Smooth muscle cell (in vitro differentiated cells): ENCODE measurements at regions not wholly inside any gene's neighbourhood (a gene's known extent, or its start where the extent isn't known, plus 50 kb on each side); places are given as distances from the start of the nearest gene placed in this dataset.

Source experiments
- DNase-seq: peaks from one replicate; lab custom pipeline; 2025; ENCODE audit not compliant: unreplicated experiment; lab: John Stamatoyannopoulos, UW
- H2AFZ ChIP-seq: fragments of 200-600 bp; sonication (generic); 2 replicates; pipeline ENCODE4 v1.6.0; 2016; ENCODE audit warnings: antibody characterized with exemption, low read depth, mild to moderate bottlenecking
- H3F3A ChIP-seq: fragments of 200-600 bp; sonication (generic); 2 replicates; pipeline ENCODE4 v1.6.0; 2017; ENCODE audit warnings: antibody characterized with exemption, low read depth
- H3K27ac ChIP-seq: fragments of 200-600 bp; sonication (generic); 2 replicates; pipeline ENCODE4 v1.5.1; 2016; ENCODE audit warnings: low read depth, mild to moderate bottlenecking
- H3K27me3 ChIP-seq: fragments of 200-600 bp; sonication (generic); 2 replicates; pipeline ENCODE4 v1.6.1; 2016; ENCODE audit warnings: low read depth, mild to moderate bottlenecking
- H3K36me3 ChIP-seq: fragments of 200-600 bp; sonication (generic); 2 replicates; pipeline ENCODE4 v1.5.1; 2016; ENCODE audit warnings: low read depth
- H3K4me1 ChIP-seq: fragments of 200-600 bp; sonication (generic); 2 replicates; pipeline ENCODE4 v1.5.1; 2016; ENCODE audit warnings: low read depth
- H3K4me2 ChIP-seq: fragments of 200-600 bp; sonication (generic); 2 replicates; pipeline ENCODE4 v1.6.0; 2016; ENCODE audit warnings: mild to moderate bottlenecking
- H3K4me3 ChIP-seq: fragments of 200-600 bp; sonication (generic); 2 replicates; pipeline ENCODE4 v1.5.1; 2016; ENCODE audit warnings: mild to moderate bottlenecking
- H3K79me2 ChIP-seq: fragments of 200-600 bp; sonication (generic); 2 replicates; pipeline ENCODE4 v1.6.0; 2016; ENCODE audit warnings: low read depth, mild to moderate bottlenecking
- H3K9ac ChIP-seq: fragments of 200-600 bp; sonication (generic); 2 replicates; pipeline ENCODE4 v1.6.0; 2016; ENCODE audit warnings: low read depth
- H3K9me3 ChIP-seq: fragments of 200-600 bp; sonication (generic); replicated peaks from 2 replicates; pipeline ENCODE4 v1.5.1; 2016; ENCODE audit warnings: low read depth
- H4K20me1 ChIP-seq: fragments of 200-600 bp; sonication (generic); 2 replicates; pipeline ENCODE4 v1.6.0; 2016; ENCODE audit warnings: low read depth
- WGBS: methylation state at CpG from one replicate; pipeline ENCODE4 v1.1.7; 2016; ENCODE audit warnings: low lambda C conversion rate; 5-methylcytosine and 5-hydroxymethylcytosine counted together
- TF ChIP-seq, protein P1 (sequence below): fragments of 200-600 bp; sonication (generic); IDR thresholded peaks from 2 replicates; pipeline ENCODE4 v1.5.1; 2017; ENCODE audit warnings: borderline replicate concordance, mild to moderate bottlenecking, antibody characterized with exemption; ENCODE audit not compliant: insufficient read depth, poor library complexity, severe bottlenecking

DNA sequence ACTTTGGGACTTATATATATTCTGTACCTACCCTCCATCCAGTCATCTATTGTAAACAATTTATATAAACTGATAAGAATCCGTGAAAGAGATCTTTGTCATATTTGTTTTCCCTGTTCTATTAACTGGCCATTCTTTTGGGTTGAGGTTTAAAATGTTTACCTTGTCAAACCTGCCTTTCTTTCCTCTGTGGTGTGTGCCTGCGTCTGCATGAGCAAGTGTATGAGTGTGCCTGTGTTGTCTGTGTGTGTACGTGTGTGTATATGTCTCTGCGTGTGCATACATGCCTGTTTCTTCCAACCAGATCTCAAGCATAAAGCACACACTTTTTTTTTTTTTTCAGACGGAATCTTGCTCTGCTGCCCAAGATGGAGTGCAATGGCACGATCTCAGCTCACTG is 201.5 kb downstream of the C16orf95 start:
- Histone ChIP-seq H3K4me3 (no peak overlapping the region), H4K20me1 (no peaks in the 10 kb centered on the region), H3K4me1 (no peaks in the 10 kb centered on the region), H3F3A (no peaks in the 10 kb centered on the region), H3K27me3 (no peaks in the 10 kb centered on the region), H3K79me2 (no peaks in the 10 kb centered on the region), H3K27ac (no peak overlapping the region), H3K9ac (no peak overlapping the region), H3K9me3 (no peaks in the 10 kb centered on the region), H2AFZ (no peak overlapping the region), H3K36me3 (no peaks in the 10 kb centered on the region), H3K4me2 (no peak overlapping the region)
- WGBS: 88% methylated on average over 6 of the region's 6 CpGs
- TF ChIP-seq, protein P1, sequence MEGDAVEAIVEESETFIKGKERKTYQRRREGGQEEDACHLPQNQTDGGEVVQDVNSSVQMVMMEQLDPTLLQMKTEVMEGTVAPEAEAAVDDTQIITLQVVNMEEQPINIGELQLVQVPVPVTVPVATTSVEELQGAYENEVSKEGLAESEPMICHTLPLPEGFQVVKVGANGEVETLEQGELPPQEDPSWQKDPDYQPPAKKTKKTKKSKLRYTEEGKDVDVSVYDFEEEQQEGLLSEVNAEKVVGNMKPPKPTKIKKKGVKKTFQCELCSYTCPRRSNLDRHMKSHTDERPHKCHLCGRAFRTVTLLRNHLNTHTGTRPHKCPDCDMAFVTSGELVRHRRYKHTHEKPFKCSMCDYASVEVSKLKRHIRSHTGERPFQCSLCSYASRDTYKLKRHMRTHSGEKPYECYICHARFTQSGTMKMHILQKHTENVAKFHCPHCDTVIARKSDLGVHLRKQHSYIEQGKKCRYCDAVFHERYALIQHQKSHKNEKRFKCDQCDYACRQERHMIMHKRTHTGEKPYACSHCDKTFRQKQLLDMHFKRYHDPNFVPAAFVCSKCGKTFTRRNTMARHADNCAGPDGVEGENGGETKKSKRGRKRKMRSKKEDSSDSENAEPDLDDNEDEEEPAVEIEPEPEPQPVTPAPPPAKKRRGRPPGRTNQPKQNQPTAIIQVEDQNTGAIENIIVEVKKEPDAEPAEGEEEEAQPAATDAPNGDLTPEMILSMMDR: no peak
- DNase-seq: no peak

DNA sequence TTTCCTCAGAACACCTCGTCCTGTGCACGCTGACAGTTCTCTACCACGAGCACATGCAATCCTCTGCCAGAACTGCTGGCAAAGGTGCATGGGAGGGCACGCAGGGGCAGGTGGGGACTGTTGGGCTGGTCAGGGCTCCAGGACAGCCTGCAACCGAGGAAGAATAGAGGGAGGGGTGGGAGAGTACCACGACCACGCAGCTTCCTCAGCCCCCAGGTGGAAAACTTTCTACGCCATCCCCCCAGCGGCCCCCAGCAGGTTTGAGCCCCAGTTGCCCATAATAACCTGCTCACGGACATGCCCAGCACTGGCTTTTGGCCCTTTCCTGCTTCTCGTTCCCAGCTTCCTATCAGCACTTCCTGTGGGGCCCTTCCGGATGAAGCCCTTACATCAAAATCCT is 199.3 kb downstream of the C16orf95 start:
- Histone ChIP-seq H3K27ac (no peak overlapping the region), H3K4me1 (no peaks in the 10 kb centered on the region), H3K9ac (no peak overlapping the region), H3K27me3 (no peaks in the 10 kb centered on the region), H3K9me3 (no peaks in the 10 kb centered on the region), H3K79me2 (no peaks in the 10 kb centered on the region), H3K4me3 (no peak overlapping the region), H3F3A (no peaks in the 10 kb centered on the region), H3K36me3 (no peaks in the 10 kb centered on the region), H2AFZ (no peak overlapping the region), H3K4me2 (no peak overlapping the region), H4K20me1 (no peaks in the 10 kb centered on the region)
- 77% methylated on average over 11 of the region's 12 CpGs for WGBS
- TF ChIP-seq, protein P1: no peak
- DNase-seq: no peak

DNA sequence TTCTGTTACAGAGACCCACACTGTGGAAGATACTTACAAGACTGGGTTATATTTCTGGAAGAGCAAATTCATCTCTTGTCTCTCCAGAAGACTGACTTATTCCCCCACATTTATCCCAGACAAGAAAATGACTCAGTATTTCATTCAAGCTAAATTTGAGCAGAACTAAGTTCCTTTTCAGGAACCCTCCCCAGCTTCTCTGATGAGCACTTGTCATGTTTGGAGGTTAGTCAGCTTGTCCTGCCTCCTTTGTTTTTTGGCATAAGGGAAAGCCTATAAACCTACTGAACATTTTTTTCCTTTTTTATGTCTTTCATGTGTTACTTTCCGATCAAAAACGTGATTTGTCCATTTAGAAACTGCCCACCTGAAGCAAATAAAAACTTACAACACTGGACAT is 198.0 kb downstream of the C16orf95 start:
- H3K4me1 ChIP-seq: no peaks in the 10 kb centered on the region
- H2AFZ ChIP-seq: no peak overlapping the region
- no peaks in the 10 kb centered on the region for H3K79me2 ChIP-seq
- H4K20me1 ChIP-seq: no peaks in the 10 kb centered on the region
- no peaks in the 10 kb centered on the region for H3F3A ChIP-seq
- no peaks in the 10 kb centered on the region for H3K9me3 ChIP-seq
- no peak overlapping the region for H3K27ac ChIP-seq
- no peak overlapping the region for H3K9ac ChIP-seq
- WGBS: 80% methylated on average over 2 of the region's 2 CpGs
- H3K36me3 ChIP-seq: no peaks in the 10 kb centered on the region
- H3K4me3 ChIP-seq: no peak overlapping the region
- TF ChIP-seq, protein P1: no peak
- DNase-seq: no peak
- no peak overlapping the region for H3K4me2 ChIP-seq
- no peaks in the 10 kb centered on the region for H3K27me3 ChIP-seq

DNA sequence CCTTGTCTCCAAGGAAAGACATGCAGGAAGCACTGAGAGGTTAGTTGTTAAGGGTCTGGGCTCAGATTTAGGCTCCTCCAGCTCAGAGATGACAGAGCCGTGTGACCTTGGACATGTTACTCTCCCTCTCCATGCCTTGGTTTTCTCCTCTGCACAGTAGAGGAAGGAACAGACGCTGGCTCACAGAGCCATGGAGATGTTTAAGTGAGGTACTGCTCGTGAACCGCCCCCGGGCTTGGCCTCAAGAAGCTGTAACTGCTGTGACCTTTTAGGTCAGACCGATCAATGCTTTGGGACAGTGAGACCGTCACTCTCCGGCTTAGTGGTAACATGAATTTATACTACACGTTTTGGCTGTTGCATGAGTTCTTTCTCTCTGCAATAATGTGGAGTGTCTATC is 197.4 kb downstream of the C16orf95 start:
- H2AFZ ChIP-seq: no peak overlapping the region
- no peak overlapping the region for H3K4me3 ChIP-seq
- TF ChIP-seq, protein P1: no peak
- H3K36me3 ChIP-seq: no peaks in the 10 kb centered on the region
- H3K27ac ChIP-seq: no peak overlapping the region
- no peaks in the 10 kb centered on the region for H4K20me1 ChIP-seq
- no peak for DNase-seq
- WGBS: 92% methylated on average over 9 of the region's 9 CpGs
- no peak overlapping the region for H3K9ac ChIP-seq
- no peaks in the 10 kb centered on the region for H3K9me3 ChIP-seq
- no peaks in the 10 kb centered on the region for H3K4me1 ChIP-seq
- H3K79me2 ChIP-seq: no peaks in the 10 kb centered on the region
- H3F3A ChIP-seq: no peaks in the 10 kb centered on the region
- no peak overlapping the region for H3K4me2 ChIP-seq
- no peaks in the 10 kb centered on the region for H3K27me3 ChIP-seq
